HFFc6 (cell line): ENCODE measurements at regions not wholly inside any gene's neighbourhood (a gene's known extent, or its start where the extent isn't known, plus 50 kb on each side); places are given as distances from the start of the nearest gene placed in this dataset.
A peak's percentile ranks its signal among the peaks of the same experiment; 100 is the strongest.

Experiments
- DNase-seq: peaks from one replicate; pipeline ENCODE4 v3.0.0-alpha.2; 2018
- H3K27ac Mint-ChIP-seq: 2 replicates; pipeline ENCODE4 v1.8.0; 2020; ENCODE audit warnings: mild to moderate bottlenecking, mixed read lengths
- H3K27me3 Mint-ChIP-seq: 2 replicates; pipeline ENCODE4 v1.8.0; 2021; ENCODE audit warnings: mild to moderate bottlenecking, moderate library complexity, mixed read lengths; ENCODE audit not compliant: insufficient read depth
- H3K36me3 Mint-ChIP-seq: 2 replicates; pipeline ENCODE4 v1.8.0; 2021; ENCODE audit warnings: low read depth, mixed read lengths
- H3K4me1 Mint-ChIP-seq: 2 replicates; pipeline ENCODE4 v1.8.0; 2020; ENCODE audit warnings: low read depth, mixed read lengths
- H3K4me3 Mint-ChIP-seq: 2 replicates; pipeline ENCODE4 v1.8.0; 2020; ENCODE audit warnings: mild to moderate bottlenecking, moderate library complexity, mixed read lengths
- H3K9me3 Mint-ChIP-seq: 2 replicates; pipeline ENCODE4 v1.8.0; 2020; ENCODE audit warnings: mild to moderate bottlenecking, mixed read lengths
- TF ChIP-seq, protein P1 (sequence below): fragments of 200-600 bp; sonication (generic); IDR thresholded peaks from 2 replicates; pipeline ENCODE4 v1.5.0; 2021; ENCODE audit warnings: antibody characterized with exemption, mild to moderate bottlenecking

DNA sequence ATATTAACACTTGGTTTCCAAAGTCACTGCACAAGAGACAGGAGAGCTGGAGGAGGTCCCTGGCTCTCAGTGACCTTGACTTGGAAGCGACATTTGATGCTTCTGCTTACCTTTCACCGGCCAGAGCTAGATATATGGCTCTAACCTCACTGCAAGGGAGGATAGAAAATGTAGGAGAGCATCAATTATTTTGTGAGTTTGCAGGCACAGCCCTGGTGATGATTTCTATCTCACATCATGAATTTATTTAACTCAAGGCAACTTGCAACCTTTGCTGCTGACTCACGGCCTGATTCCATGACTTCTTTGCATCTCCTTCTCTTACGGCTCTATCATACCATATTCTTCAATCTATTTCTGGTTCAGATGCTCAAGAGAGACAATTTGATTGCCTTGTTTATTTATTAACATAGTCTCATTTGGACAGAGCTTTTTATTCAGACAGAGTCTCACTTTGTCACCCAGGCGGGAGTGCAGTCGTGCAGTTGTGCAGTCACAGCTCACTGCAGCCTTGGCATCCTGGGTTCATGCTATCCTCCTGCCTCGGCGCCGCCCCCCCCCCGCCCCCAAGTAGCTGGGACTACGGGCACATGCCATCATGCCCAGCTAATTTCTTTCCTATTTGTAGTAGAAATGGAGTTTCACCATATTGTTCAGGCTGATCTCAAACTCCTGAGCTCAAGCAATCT is 196.0 kb downstream of the REEP3 start:
- Mint-ChIP-seq H3K27me3 (no peaks in the 10 kb centered on the region; the same call in 1 of the 2 replicates), H3K27ac (no peak overlapping the region), H3K36me3 (no peaks in the 10 kb centered on the region), H3K4me1 (peaks cover 62% of the 10 kb centered on the region), H3K9me3 (no peaks in the 10 kb centered on the region), H3K4me3 (no peak overlapping the region)
- TF ChIP-seq, protein P1, sequence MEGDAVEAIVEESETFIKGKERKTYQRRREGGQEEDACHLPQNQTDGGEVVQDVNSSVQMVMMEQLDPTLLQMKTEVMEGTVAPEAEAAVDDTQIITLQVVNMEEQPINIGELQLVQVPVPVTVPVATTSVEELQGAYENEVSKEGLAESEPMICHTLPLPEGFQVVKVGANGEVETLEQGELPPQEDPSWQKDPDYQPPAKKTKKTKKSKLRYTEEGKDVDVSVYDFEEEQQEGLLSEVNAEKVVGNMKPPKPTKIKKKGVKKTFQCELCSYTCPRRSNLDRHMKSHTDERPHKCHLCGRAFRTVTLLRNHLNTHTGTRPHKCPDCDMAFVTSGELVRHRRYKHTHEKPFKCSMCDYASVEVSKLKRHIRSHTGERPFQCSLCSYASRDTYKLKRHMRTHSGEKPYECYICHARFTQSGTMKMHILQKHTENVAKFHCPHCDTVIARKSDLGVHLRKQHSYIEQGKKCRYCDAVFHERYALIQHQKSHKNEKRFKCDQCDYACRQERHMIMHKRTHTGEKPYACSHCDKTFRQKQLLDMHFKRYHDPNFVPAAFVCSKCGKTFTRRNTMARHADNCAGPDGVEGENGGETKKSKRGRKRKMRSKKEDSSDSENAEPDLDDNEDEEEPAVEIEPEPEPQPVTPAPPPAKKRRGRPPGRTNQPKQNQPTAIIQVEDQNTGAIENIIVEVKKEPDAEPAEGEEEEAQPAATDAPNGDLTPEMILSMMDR, result no peak
- DNase-seq, result no peak

DNA sequence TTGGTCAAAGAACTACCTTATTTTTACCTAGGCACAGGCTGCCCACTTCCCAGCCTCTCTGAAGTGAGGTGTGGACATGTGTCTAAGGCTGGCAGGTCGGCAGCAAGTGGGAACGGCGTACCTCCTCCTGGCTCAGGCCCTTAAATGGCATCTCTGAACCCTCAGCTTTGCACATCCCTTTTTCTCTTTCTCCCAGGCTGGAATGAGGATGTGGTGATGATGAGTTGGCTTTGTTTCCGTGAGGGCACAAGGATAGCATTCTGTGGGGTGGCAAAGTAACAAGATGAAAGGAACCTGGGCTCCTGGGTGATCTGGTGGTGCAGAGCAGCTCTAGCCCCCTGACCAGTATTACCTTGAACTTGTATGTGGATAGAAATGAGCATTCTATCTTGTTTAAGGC is 196.8 kb downstream of the REEP3 start:
- no peak for DNase-seq
- no peak overlapping the region for H3K4me3 Mint-ChIP-seq
- H3K36me3 Mint-ChIP-seq, result no peaks in the 10 kb centered on the region
- peaks cover 61% of the 10 kb centered on the region for H3K4me1 Mint-ChIP-seq
- H3K27me3 Mint-ChIP-seq, result no peaks in the 10 kb centered on the region; the same call in 1 of the 2 replicates
- no peaks in the 10 kb centered on the region for H3K9me3 Mint-ChIP-seq
- TF ChIP-seq, protein P1, result no peak
- H3K27ac Mint-ChIP-seq, result no peak overlapping the region

- Mint-ChIP-seq H3K4me1 (peaks cover 57% of the 10 kb centered on the region), H3K9me3 (no peaks in the 10 kb centered on the region)
Observed at GRCh38 chr10:63718421-63718820, 197.2 kb downstream of the REEP3 start.

DNA sequence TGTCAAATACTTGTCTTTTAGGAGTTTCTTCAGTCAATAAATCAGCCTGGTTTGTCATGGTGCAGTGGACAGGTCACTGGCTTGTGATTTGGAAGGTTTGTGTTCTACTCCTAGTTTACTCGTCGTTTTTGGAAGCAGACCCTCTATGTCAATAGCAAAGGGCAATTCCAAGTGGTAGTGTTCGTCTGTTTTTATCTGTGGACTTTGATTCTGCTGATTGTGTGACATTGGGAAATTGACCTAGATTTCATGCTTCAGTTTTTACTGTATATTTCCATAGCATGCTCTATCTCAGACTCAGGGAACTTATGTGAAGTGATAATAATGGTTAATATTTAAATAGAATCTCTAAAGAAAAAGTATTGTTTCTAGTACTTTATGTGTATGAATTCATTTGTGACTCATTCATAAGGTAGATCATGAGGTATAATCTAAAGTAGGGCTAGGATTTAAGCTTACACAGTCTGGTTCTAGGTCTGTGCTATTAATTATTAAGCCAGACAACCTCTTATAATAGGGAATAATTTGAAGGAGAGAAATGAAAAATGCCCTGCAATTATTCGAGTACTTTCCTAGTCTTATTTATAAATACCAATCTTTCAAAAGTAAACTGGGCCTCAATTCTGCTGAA is 198.1 kb downstream of the REEP3 start:
- peaks cover 48% of the 10 kb centered on the region for H3K4me1 Mint-ChIP-seq
- peaks cover 2% of the 10 kb centered on the region for H3K27me3 Mint-ChIP-seq
- no peak overlapping the region for H3K27ac Mint-ChIP-seq
- no peaks in the 10 kb centered on the region for H3K36me3 Mint-ChIP-seq
- no peak for DNase-seq
- TF ChIP-seq, protein P1, result no peak
- H3K9me3 Mint-ChIP-seq, result no peaks in the 10 kb centered on the region
- H3K4me3 Mint-ChIP-seq, result no peak overlapping the region

More at GRCh38 chr10:63718421-63718820, 197.2 kb downstream of the REEP3 start:
- Mint-ChIP-seq H3K27ac (no peak overlapping the region), H3K27me3 (no peaks in the 10 kb centered on the region; the same call in 1 of the 2 replicates), H3K4me3 (no peak overlapping the region), H3K36me3 (no peaks in the 10 kb centered on the region)
- DNase-seq, result no peak
- TF ChIP-seq, protein P1, result no peak

DNA sequence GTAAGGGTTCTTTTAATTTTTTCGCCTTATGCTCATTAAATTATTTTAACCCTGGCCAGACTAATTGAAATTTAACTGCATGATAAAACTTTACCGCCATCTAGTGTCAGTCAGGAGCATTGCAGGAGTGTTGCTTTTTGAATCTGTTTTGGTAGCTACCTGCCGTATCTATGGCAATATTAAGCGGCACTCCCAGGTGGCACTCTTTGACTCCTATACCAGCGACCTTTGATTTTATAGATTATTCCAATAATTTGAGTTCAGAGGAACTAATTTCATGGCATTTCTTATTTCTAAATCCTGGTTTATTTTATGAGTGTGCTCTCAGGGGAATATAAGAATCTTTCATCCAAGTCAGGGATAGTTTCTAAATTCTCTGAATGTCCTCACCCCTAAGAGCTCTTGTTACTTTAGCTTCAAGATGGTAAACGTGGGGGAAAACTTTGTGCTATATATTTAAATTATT is 198.9 kb downstream of the REEP3 start:
- Mint-ChIP-seq H3K9me3 (no peaks in the 10 kb centered on the region), H3K4me3 (no peak overlapping the region; the same call in 1 of the 2 replicates), H3K27me3 (peaks cover 2% of the 10 kb centered on the region), H3K4me1 (peaks cover 44% of the 10 kb centered on the region), H3K36me3 (no peaks in the 10 kb centered on the region), H3K27ac (no peak overlapping the region)
- DNase-seq, result peak; percentile 36
- TF ChIP-seq, protein P1, result peak; percentile 99
